ENCODE measurements at regions not wholly inside any gene's neighbourhood (a gene's known extent, or its start where the extent isn't known, plus 50 kb on each side); places are given as distances from the start of the nearest gene placed in this dataset.

DNA sequence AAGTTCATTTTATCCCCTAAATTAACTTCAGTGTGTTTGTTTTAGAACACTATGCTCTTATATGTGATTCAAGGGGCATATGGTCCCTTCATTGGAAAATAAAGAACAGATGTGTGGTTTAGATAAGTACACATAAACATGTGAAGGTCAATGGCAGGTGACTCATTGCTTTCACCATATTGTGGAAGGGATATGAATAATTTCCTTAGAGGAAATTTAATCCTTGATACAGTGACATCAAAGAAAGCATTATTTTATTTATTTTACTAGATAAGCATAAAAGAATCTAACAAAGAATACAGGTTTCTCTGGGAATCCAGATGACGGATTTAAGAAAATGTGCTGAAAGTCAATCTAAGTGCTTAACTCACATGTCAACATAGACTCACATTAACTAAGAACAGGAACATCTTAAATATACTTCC lies 373.5 kb downstream of the KCTD12 start (continued):
- TF ChIP-seq, protein P1, sequence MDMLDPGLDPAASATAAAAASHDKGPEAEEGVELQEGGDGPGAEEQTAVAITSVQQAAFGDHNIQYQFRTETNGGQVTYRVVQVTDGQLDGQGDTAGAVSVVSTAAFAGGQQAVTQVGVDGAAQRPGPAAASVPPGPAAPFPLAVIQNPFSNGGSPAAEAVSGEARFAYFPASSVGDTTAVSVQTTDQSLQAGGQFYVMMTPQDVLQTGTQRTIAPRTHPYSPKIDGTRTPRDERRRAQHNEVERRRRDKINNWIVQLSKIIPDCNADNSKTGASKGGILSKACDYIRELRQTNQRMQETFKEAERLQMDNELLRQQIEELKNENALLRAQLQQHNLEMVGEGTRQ (IDR thresholded peaks at IDR 0.05; ENCODE audit: low read length): no peak
- TF ChIP-seq ASH2L (IDR thresholded peaks at IDR 0.05; ENCODE audit: low read length): no peak
- no peak for TF ChIP-seq SUZ12 (IDR thresholded peaks at IDR 0.05; ENCODE audit: low read length)
- no peak for TF ChIP-seq RAD21 (IDR thresholded peaks at IDR 0.05 in 1 of 2, conservative IDR thresholded peaks at IDR 0.05 in 1 of 2; ENCODE audit: low read depth in 2 of 2, low read length in 2 of 2)
- TF ChIP-seq SIRT6 (IDR thresholded peaks at IDR 0.05; ENCODE audit: low read length): no peak
- TF ChIP-seq, protein P2, sequence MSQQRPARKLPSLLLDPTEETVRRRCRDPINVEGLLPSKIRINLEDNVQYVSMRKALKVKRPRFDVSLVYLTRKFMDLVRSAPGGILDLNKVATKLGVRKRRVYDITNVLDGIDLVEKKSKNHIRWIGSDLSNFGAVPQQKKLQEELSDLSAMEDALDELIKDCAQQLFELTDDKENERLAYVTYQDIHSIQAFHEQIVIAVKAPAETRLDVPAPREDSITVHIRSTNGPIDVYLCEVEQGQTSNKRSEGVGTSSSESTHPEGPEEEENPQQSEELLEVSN (IDR thresholded peaks at IDR 0.05): no peak
- TF ChIP-seq SP2 (IDR thresholded peaks at IDR 0.05; ENCODE audit: low read length): no peak

All from H1 (cell line).